ENCODE measurements at regions not wholly inside any gene's neighbourhood (a gene's known extent, or its start where the extent isn't known, plus 50 kb on each side); places are given as distances from the start of the nearest gene placed in this dataset.

GRCh38 chr5:13574574-13574973, 369.9 kb downstream of the DNAH5 start (continued):
- no peak for TF ChIP-seq CHD7 (IDR thresholded peaks at IDR 0.05; ENCODE audit: insufficient replicate concordance, low read length)
- TF ChIP-seq SP2 (IDR thresholded peaks at IDR 0.05; ENCODE audit: low read length) = no peak
- no peak for TF ChIP-seq CREB1 (IDR thresholded peaks at IDR 0.05)
- TF ChIP-seq POLR2AphosphoS5 (IDR thresholded peaks at IDR 0.05; ENCODE audit: low read depth, low read length) = no peak

Measured in H1 (cell line).